ENCODE measurements at regions not wholly inside any gene's neighbourhood (a gene's known extent, or its start where the extent isn't known, plus 50 kb on each side); places are given as distances from the start of the nearest gene placed in this dataset.

DNA sequence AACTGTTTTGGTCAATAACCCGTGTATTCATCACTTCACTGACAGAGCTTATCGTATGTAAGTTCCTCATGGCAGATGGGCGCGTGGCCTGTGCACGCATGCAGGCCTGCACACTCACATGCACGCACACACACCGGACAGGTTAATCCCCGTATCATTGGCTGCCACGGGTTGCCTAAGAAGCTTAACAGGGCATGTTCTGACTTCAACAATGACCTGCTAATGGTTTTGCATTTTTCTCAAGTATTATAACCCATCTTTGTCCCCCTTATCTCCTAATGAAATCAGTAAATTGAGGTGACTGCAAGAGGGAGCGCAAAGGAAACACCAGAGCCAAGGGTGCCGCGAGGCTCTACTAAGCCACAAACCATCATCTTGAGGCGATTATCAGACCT is 399.0 kb upstream of the ID2 start:
- Histone ChIP-seq H3K4me1 (ENCODE audit: insufficient read depth) (no peaks in the 10 kb centered on the region), H3K4me3 (ENCODE audit: low read depth, low read length) (no peak overlapping the region), H3K36me3 (ENCODE audit: insufficient read depth) (no peaks in the 10 kb centered on the region), H3K27ac (ENCODE audit: low read depth) (no peak overlapping the region)
- 94% methylated on average over 13 of the region's 13 CpGs for WGBS
- no peak for DNase-seq (ENCODE audit: extremely low spot score)

DNA sequence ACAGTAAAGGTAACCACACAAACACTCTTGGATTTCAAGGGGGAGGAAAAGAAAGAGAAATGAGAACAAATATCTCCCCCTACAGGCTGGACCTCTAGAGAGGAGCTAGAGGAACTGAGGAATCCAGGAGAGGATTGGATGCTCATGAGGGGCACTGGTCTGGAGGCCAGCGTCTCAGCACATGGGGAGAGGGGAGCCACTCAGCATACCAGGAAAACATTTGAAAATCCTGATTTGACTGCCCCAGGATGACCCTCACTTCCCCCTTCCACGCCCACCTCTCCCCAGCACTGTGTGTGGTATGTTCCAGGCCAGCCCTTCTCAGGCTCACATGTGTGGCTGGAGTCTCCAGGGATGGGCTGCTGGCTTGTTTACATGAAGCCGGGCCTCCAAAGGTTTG is 396.8 kb upstream of the ID2 start:
- Histone ChIP-seq H3K4me1 (ENCODE audit: insufficient read depth) (no peaks in the 10 kb centered on the region), H3K36me3 (ENCODE audit: insufficient read depth) (no peaks in the 10 kb centered on the region), H3K27ac (ENCODE audit: low read depth) (no peak overlapping the region), H3K4me3 (ENCODE audit: low read depth, low read length) (no peak overlapping the region)
- WGBS = 77% methylated on average over 3 of the region's 3 CpGs
- no peak for DNase-seq (ENCODE audit: extremely low spot score)

GRCh38 chr2:8285898-8286297 is 396.0 kb upstream of the ID2 start:
- Histone ChIP-seq H3K36me3 (ENCODE audit: insufficient read depth) (no peaks in the 10 kb centered on the region), H3K4me1 (ENCODE audit: insufficient read depth) (no peaks in the 10 kb centered on the region), H3K4me3 (ENCODE audit: low read depth, low read length) (no peak overlapping the region), H3K27ac (ENCODE audit: low read depth) (no peak overlapping the region)
- 96% methylated on average over 5 of the region's 5 CpGs for WGBS
- DNase-seq (ENCODE audit: extremely low spot score) = no peak

GRCh38 chr2:8288206-8288605 is 393.6 kb upstream of the ID2 start:
- Histone ChIP-seq H3K36me3 (ENCODE audit: insufficient read depth) (no peaks in the 10 kb centered on the region), H3K4me3 (ENCODE audit: low read depth, low read length) (no peak overlapping the region), H3K27ac (ENCODE audit: low read depth) (no peak overlapping the region), H3K4me1 (ENCODE audit: insufficient read depth) (no peaks in the 10 kb centered on the region)
- WGBS = 60% methylated on average over 2 of the region's 2 CpGs
- DNase-seq (ENCODE audit: extremely low spot score) = no peak

GRCh38 chr2:8289111-8289510 is 392.7 kb upstream of the ID2 start:
- 94% methylated on average over 4 of the region's 4 CpGs for WGBS
- Histone ChIP-seq H3K4me1 (ENCODE audit: insufficient read depth) (no peaks in the 10 kb centered on the region), H3K36me3 (ENCODE audit: insufficient read depth) (no peaks in the 10 kb centered on the region), H3K4me3 (ENCODE audit: low read depth, low read length) (no peak overlapping the region), H3K27ac (ENCODE audit: low read depth) (no peak overlapping the region)
- DNase-seq (ENCODE audit: extremely low spot score) = no peak

DNA sequence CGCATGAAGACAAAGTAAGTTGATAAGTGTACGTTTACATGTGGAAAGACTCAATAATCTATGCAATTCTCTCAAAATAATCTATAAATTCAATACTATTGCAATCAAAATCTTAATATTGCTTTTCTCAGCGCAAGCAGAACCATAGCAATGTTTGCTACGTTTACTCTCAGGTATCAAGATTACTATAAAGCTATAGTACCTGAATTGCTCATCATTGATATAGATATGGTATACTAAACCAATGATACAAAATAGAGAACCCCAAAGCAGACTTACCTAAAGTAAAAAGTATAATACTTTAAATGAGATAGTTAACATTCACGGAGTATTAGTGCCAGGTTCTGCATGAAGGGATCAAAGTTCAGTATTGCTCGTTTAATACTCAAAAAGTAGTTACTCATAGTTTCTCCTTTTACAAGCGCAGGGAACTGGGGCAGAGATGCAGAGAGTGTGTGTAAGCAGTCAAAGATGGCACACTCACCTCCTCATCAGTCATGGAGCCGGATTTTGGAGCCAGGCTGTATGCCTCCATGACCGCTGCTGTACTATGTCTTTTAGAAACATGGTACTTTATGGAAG is 391.0 kb upstream of the ID2 start:
- Histone ChIP-seq H3K27ac (ENCODE audit: low read depth) (no peak overlapping the region), H3K4me1 (ENCODE audit: insufficient read depth) (no peaks in the 10 kb centered on the region), H3K4me3 (ENCODE audit: low read depth, low read length) (no peak overlapping the region), H3K36me3 (ENCODE audit: insufficient read depth) (no peaks in the 10 kb centered on the region)
- no peak for DNase-seq (ENCODE audit: extremely low spot score)
- 94% methylated on average over 9 of the region's 9 CpGs for WGBS

GRCh38 chr2:8296306-8296705 is 385.6 kb upstream of the ID2 start:
- no peak overlapping the region for H3K4me3 ChIP-seq (ENCODE audit: low read depth, low read length)
- no peak overlapping the region for H3K27ac ChIP-seq (ENCODE audit: low read depth)
- H3K36me3 ChIP-seq (ENCODE audit: insufficient read depth) = no peaks in the 10 kb centered on the region
- WGBS = 91% methylated on average over 4 of the region's 4 CpGs
- no peak for DNase-seq (ENCODE audit: extremely low spot score)
- H3K4me1 ChIP-seq (ENCODE audit: insufficient read depth) = no peaks in the 10 kb centered on the region

- Histone ChIP-seq H3K27ac (ENCODE audit: low read depth) (no peak overlapping the region), H3K36me3 (ENCODE audit: insufficient read depth) (no peaks in the 10 kb centered on the region), H3K4me3 (ENCODE audit: low read depth, low read length) (no peak overlapping the region), H3K4me1 (ENCODE audit: insufficient read depth) (no peaks in the 10 kb centered on the region)
- WGBS = 94% methylated on average over 8 of the region's 8 CpGs
- DNase-seq (ENCODE audit: extremely low spot score) = no peak
Measured at GRCh38 chr2:8297376-8298231, 384.3 kb upstream of the ID2 start.

- H3K4me3 ChIP-seq (ENCODE audit: low read depth, low read length) = no peak overlapping the region
- no peaks in the 10 kb centered on the region for H3K36me3 ChIP-seq (ENCODE audit: insufficient read depth)
- no peak overlapping the region for H3K27ac ChIP-seq (ENCODE audit: low read depth)
- WGBS = 94% methylated on average over 3 of the region's 3 CpGs
- no peak for DNase-seq (ENCODE audit: extremely low spot score)
- no peaks in the 10 kb centered on the region for H3K4me1 ChIP-seq (ENCODE audit: insufficient read depth)
Measured at GRCh38 chr2:8298783-8299182, 383.1 kb upstream of the ID2 start.

DNA sequence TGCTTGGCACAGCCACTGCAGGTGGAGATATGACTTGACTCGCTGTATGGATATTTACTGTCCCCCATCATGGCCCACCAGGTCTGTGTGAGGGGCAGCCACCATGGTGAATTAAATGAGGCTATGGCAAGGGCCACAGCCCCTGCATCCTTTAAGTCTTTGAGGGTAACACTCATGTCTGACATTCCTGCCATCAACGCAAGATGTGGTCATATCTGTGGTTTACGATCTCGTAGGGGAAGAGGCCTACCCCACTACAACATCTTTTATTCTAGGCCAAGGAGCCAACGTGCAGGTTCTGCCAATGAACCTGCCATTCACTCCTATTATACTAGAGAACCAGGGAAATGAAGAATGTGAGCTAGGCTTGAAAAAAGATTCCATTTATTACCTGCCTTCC is 381.6 kb upstream of the ID2 start:
- no peak for DNase-seq (ENCODE audit: extremely low spot score)
- 68% methylated on average over 5 of the region's 5 CpGs for WGBS
- Histone ChIP-seq H3K4me3 (ENCODE audit: low read depth, low read length) (no peak overlapping the region), H3K4me1 (ENCODE audit: insufficient read depth) (no peaks in the 10 kb centered on the region), H3K36me3 (ENCODE audit: insufficient read depth) (no peaks in the 10 kb centered on the region), H3K27ac (ENCODE audit: low read depth) (no peak overlapping the region)

DNA sequence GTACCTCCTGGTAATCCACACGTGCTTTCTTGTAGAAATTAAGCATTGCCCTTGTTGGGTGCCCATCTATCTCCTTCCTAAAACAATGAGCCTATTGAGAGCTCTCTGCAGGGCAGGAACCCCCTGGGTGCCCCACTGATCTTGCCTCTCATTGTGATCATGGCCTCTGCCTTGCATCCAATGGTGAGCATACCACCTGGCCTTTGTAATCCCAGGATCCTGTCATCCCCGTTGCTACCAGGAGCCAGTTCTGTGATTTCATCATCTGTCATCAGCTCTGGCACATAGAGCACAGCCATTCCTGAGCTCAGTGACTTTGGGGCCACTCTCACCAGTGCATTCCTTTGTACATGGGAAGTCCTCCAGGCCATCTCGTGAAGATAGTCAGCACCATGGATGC is 381.0 kb upstream of the ID2 start:
- H3K4me3 ChIP-seq (ENCODE audit: low read depth, low read length) = no peak overlapping the region
- no peaks in the 10 kb centered on the region for H3K4me1 ChIP-seq (ENCODE audit: insufficient read depth)
- no peaks in the 10 kb centered on the region for H3K36me3 ChIP-seq (ENCODE audit: insufficient read depth)
- no peak overlapping the region for H3K27ac ChIP-seq (ENCODE audit: low read depth)
- no peak for DNase-seq (ENCODE audit: extremely low spot score)
- WGBS = 89% methylated on average over 3 of the region's 3 CpGs

- no peaks in the 10 kb centered on the region for H3K36me3 ChIP-seq (ENCODE audit: insufficient read depth)
- DNase-seq (ENCODE audit: extremely low spot score) = no peak
- no peaks in the 10 kb centered on the region for H3K4me1 ChIP-seq (ENCODE audit: insufficient read depth)
- WGBS = 67% methylated on average over 10 of the region's 10 CpGs
- no peak overlapping the region for H3K27ac ChIP-seq (ENCODE audit: low read depth)
- H3K4me3 ChIP-seq (ENCODE audit: low read depth, low read length) = no peak overlapping the region
Measured at GRCh38 chr2:8303322-8303832, 378.5 kb upstream of the ID2 start.

DNA sequence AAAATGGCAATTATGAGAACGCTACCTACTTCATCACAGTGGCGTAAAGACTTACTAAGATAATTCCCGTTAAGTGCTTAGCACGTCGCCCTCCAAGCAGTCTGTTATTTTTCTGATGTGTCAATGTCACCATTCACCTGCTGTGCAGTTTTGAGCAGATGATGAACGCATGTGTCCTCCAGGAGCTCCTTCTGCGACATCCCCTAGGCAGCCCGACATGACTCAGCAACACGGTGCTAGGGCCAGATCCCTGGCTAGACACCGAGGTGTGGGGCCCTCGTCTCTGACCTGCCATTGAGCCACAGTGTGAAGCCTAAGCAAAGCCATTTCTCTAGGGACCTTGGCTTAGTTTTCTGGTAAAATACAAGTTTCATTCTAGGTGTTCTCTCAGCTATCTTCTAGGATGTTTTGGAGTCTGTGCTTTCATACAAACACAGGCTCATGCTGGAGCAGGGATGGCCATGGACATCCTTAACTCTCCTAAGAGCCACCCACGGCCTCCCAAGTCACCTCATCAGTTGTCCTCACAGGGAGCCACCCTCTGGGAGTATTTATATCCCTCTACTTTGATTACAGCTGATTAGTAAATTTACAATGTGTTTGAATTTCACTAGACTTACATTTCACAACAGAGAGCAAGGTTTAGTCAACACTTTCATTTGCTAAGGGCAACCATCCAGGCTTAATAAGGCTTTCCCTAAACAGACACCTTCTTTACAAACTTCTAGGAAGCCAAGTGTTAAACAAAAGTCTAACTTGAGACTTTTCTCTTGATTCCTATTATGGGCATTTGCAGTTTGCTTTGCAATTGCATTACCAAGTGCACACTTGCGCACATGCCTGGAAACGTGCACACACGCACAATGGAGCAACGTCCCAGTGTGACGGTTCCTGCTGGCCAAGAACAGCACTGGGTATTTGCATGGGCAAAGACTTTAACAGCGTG is 376.8 kb upstream of the ID2 start:
- Histone ChIP-seq H3K4me1 (ENCODE audit: insufficient read depth) (no peaks in the 10 kb centered on the region), H3K4me3 (ENCODE audit: low read depth, low read length) (no peak overlapping the region), H3K36me3 (ENCODE audit: insufficient read depth) (no peaks in the 10 kb centered on the region), H3K27ac (ENCODE audit: low read depth) (no peak overlapping the region)
- WGBS = 91% methylated on average over 18 of the region's 18 CpGs
- no peak for DNase-seq (ENCODE audit: extremely low spot score)
